HG02798 (cell line): ENCODE measurements at regions not wholly inside any gene's neighbourhood (a gene's known extent, or its start where the extent isn't known, plus 50 kb on each side); places are given as distances from the start of the nearest gene placed in this dataset.
A peak's percentile ranks its signal among the peaks of the same experiment; 100 is the strongest.

Source experiments
- ATAC-seq: cut with Tn5 transposase; IDR thresholded peaks from one replicate; pipeline ENCODE4 v1.9.1; 2021; ENCODE audit warnings: mild to moderate bottlenecking; ENCODE audit not compliant: unreplicated experiment, poor library complexity

DNA sequence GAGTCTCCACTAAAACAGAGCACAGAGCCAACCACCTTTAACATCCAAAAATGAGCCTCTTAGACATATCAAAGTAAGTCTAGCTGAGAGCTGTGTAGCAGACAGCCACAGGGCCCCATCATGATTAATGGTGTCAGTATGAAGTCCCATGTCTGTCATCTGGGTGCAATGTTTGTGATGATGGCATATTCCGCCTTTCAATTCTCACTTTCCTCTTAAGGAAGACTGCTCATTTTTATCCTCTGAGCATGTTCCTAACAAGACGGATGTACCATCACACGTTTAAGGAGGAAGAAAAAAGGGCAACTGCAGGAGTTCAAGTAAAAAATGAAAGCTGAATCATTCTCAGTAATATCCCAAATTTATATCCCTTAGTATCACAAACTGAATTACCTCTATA, 85.8 kb upstream of the KCNMB2 start:
- no peak for ATAC-seq

DNA sequence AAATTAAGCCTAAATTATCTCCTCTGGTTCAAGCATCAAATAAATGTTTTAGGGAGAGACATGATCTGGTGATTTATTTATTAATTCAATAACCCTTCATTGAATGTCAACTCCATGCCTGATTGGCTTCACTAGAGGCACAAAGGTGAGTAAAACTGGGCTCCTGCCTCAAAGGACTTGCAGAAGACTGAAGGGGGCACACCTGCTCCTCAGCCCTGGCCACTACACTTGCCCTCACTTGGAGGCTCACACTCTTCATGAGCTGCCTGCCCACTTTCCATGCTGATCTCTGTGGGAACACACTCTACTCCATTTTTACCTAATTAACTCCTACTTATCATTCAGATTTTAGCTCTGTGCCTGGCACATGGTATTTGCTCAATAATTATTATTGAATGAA, 84.4 kb upstream of the KCNMB2 start:
- peak; percentile 46 for ATAC-seq

DNA sequence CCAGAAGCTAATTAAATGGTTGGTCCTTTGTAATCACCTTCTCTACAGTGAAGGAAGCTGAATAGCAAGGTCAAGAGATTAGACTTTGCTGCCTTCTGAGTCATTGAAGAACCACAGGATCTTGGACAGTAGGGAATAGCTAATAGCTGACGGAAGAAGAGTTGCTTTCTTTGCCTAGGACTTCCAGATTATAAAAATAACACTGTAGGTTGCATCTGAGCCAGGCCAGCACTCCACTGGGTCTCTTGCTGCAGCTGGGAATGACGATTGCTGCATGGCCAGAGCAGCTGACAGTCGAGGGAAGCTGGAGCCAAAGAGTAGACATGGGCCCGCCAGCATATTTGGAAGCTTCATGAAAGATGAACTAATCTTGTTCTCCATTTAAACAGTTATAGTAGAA, 81.5 kb upstream of the KCNMB2 start:
- no peak for ATAC-seq

DNA sequence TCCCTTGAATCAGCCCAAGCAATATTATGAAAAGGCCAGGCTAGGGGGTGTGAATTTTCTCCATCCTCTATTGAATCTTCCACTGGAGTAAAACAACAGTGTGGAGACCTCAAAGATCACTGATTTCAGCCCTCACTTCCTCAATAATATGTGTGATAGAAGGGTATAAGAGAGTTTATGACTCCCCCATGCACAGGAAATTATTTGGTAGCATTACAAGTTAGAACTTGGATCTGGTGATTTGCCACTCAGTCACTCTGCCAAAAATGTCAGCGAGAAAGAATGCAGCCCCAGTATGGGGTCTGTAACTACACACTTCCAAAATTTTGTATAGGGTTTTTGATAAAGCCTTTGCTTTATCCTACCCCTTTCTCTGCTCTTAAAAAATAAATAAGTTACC, 81.0 kb upstream of the KCNMB2 start:
- no peak for ATAC-seq

DNA sequence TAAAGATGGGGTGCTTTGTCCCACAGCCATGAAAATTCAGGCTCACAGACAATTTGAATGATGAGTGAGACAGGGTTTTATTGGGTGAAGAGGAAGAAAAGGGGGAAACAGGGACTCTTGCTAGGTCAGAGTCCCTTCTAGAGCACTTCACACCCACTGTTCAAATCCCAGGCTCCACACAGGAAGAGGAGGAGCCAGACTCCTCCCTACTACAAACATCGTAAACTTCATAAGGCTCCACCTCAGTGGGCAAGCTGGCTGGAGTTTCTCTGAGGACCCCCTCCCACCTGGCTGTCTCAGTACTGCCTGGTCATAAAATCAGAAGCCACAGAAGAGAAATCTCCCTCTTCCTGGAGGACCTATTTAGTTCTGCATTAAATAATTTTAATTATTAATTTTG, 80.3 kb upstream of the KCNMB2 start:
- ATAC-seq: no peak

DNA sequence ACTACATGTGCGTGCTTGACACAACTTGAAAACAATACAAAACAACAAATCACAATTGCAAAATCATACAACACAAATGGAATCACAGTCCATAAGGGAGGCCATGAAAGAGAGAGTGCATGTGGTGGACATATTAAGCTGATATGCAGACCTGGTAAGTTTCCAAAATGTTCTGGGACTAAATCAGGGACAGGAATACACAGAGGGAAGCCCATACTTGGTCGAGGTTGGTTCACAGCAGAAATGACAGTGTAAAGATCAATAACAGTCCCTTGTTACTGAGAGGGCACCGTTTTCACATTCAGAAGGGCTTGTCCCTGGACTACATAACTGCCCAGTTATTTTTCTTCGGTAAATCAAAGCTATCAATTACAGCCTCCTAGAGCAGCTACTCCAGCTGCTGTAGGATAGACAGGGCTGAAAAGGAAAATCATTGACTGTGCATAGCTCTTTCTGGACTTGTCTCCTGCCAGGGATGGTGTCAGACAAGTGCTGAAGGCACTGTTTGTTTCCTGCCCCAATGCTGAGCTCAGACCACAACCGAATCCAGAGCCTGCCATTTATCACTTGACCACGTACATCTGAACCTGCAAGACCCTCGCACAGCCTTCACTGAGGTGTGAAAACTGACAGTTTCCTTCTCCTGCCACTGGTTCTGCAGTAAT, 79.5 kb upstream of the KCNMB2 start:
- peak; percentile 51 for ATAC-seq

DNA sequence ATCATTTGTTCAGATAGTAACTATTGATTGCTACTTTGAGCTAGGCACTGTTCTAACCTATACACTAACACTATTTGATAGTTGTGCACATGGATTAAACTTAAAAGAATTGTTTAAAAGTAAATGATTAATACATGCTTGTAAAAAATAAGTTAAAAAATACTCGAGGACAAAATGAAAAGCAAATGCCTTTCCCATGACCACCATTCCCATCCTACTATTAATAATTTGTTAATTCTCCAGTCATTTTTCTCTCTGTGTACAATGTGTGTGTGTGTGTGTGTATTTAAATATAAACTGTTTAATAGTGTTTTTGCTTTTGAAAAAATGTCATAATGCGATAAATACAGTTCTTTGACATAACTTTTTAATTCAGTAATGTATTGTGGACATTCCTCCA, 78.7 kb upstream of the KCNMB2 start:
- ATAC-seq: no peak

DNA sequence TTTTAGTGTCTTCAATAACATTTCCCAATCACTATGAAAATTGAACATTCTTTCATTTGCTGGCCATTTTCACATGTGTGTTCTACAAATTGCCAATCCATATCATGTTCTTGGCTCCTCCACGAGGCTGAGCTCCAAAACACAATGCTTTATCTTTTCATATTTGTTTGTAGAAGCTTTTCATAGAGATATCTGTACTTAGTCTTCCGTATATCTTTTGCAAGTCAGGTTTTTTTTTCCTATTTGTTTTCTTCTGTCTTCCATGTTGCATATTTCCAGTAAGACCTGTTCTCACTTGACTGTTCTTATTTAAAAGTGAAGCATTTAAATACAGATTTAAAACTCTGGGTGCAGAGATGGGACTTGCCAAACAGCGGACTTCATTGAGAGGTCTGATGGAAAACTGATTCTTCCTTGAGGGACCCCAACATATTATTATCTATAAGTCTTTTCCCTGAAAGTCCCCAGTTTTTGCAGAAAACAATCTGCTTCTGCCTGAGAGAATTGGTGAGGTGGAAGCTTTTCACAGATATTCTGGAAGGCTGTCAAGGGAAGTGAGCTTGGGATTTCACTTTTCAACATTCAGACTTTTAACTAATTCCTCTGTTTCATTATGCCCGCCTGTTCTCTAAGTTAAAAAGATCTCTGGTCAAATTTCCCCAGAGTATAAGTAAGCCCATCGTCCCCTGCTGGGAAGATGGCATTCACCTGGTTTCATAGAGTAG, 77.8 kb upstream of the KCNMB2 start:
- no peak for ATAC-seq

DNA sequence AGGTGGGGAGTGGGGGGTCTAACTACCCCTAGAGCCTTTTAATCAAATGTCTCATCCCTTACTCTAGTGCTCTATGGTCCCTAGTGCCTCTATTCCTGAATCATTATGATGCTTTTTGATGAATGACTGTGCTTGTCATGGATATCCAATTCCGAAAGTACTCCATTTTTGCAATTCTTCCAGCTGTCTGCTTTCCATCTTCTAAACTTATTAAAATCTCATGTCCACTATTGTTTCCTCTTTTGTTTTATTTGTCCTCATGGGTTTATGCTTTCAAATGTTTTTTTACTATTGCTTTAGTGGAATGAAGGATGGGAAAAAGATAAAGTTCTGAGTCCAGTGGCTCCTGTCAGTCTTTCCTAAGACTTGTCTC, 77.2 kb upstream of the KCNMB2 start:
- no peak for ATAC-seq

DNA sequence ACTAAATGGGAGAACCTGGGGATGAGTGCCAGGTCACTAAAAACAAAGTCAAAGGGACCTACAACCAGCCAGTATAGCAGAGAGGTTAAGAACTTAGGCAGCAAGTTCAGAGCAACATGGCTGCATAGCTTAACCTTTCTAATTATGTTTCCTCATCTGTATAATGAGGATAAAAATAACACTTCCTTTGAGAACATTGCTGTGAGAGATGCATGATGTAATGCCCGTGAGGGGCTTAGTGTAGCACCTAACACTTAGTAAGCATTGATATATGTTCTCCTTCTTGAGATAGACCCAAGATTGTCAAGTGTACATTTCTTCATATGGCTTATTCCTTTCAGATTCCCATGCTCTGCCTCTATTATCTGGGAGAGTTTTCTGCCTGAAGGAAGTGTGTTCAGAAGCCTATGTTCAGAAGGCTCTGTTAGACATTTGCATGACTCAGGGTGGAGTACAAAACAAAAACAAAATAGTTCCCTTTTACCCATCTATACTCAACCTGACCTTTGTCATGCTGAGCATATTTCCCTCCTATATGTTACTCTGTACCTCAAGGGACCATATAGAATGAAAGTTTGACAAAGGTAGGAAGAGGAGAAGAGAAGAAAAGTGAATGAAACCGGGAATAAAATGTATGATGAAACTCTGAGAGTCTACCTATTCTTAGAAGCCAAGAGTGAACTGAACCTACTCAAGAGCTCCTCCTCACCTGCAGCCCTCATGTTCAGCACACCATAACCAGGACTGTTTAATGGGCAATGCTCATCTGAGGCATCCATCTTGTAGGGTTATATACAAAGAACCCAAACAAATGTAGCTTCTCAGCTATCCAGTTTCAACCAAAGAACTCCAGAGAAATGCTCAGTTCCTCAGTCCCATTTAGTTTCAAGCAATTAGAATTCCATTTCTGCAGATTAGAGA, 70.7 kb upstream of the KCNMB2 start:
- peak; percentile 62 for ATAC-seq

DNA sequence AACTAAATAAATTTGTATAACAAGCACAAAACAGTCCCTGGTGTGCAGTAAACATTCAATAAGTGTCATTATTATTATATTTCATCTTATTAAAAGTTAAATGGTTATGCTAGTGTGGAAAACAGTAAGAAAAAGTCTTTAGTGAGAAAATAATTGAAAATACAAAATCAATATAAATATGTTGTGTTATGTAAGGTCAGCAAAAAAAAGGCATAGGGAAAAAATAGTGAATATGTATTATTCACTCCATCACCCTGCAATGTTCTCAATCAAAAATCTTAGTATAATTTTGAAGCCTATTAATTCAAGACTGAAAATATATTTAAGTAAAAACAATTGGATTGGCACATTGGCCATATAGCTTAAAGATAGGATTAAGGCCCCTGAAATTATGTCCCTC, 63.3 kb upstream of the KCNMB2 start:
- ATAC-seq: no peak

DNA sequence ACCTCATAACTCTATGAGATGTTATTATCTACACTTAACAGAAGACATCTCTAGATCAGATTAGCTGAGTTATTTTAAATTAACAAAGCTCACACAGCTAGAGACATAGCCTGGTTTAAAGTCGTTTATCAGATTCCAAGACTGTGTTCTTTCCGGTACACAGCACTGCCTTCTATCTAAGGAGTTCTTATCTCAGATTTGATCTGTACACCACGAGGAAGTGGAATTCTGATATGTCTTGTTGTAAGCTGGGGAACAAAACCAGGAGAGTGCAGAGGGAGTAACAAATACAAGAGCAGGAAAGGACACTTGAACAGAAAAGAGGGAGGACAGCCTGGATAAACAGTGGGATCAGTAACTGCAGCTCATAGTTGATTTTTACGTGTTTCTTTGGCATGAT, 61.7 kb upstream of the KCNMB2 start:
- no peak for ATAC-seq

DNA sequence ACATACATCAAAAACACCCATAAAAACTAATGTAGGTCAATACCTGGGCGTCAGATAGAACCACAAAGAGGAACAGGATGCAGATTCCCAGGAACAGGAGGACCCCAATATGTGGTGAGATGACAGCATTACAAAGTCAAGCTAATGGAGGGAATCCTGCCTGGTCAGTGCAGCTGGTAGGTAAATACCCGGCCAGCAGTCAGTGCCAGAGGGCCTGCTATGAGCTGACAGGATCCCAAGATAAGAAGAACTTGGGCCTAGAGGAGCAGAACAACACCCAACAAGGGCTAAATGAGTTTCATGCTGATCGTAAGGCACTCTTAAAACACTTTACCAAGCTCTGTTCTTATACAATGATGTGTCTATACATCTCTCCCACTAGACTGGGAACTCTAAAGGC, 61.2 kb upstream of the KCNMB2 start:
- ATAC-seq: no peak

DNA sequence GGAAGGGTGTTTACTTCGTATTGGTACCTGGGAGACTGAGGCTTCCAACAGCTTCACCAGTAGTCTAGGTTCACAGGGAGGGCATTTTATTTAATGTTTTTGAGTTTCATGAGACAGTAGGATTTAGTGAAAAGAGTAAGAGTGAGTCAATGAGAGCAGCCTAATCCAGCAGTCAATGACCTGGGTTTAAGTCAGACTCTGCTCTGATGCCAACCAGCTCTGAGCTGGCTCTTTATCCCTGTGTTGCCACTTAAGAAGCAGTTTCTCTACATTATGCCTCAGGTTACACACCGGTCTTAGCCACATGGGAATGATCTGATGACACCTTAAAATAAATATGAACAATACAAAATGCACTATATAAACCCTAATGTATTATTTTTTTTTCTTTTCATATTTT, 59.4 kb upstream of the KCNMB2 start:
- ATAC-seq: no peak

DNA sequence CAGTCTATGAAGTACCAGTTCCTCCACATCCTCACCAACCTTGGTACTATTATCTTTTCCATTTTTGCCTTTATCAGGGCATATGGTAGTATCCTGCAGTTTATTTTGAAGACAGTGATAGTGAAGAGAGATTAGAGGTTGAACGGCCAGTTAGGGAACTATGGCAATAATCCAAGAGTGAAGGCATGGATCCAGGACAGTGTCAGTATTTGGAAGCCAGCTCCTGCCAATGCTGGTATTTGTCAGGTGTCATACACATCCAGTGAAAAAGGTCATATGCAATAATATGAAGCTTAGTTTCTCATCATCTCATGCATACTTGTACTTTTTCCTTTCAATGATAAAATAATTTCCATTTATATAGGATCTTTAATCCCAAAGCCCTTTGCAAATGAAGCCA, 56.8 kb upstream of the KCNMB2 start:
- no peak for ATAC-seq

DNA sequence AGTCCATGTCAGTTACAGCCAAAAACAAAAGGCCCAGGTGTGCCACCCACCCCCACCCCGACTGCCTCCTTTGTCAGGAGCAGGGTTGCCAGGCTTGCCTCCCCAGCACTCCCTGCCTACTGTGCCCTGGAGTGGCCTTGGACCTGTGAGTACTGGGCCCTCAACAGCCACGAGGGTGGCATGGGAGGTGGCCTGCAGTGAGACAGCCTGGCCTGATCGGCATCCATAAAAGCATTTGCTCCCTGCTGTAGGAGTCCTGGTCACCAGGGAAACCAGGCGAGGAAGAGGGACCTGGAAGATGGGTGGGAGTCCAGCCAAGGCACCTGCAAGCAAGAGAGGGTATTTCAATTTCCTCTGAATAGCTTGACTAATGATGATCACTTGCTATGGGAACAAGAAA, 56.4 kb upstream of the KCNMB2 start:
- no peak for ATAC-seq

DNA sequence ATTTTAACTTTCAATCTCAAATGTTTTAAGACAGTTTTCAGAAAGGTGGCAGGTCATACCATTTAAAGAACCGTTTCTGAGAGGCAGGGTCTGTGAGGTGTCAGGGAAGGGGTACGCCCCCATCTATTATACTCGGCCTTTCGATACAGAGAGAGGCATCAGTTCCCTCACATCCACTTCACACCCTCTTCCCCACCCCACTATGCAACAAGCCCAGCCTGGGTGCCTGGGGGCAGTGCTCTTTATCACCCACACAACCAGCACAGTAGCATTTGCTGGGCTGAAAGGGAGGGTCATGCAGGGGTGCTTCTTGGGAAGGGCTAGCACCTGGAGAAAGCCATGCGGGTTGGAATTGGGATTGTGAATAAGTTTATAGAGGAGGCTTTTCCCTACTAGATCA, 56.0 kb upstream of the KCNMB2 start:
- peak; percentile 26 for ATAC-seq

DNA sequence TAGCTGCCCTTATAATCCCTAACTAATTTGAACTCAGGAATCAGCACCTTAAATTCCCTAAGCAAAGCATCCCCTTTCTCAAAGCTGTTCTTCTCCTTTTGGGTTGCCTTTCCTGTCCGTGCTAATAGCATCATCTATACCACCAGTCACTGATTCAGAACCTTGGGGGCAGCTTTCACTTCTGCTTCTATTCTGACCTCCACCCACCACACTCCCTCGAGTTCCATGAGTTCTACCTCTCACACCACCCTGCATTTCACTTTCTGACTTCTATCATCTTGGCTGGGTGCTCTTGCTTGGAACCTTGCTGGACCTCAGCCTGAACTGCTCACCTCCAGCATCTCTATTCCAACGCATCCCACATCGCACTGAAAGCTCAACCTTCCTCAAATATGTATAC, 55.4 kb upstream of the KCNMB2 start:
- ATAC-seq: peak; percentile 99

DNA sequence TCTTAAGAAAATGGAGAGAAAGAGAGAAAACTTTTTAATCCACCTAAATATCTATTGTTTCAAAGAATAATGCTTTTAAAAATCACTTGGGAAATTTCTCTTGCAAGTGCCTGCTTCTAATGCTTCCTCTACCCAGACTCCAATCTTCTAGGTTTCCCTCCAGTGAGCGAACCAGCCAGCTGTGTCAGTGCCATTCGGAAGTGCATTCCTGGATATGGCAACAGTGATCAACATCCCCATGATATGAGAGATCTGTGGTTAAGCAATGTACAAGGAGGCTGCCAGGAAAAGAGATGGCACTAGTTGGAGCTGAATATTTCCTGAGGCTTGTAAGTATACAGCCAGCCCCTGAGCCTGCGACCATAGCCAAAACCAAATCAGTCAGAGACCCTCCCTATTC, 53.3 kb upstream of the KCNMB2 start:
- no peak for ATAC-seq

DNA sequence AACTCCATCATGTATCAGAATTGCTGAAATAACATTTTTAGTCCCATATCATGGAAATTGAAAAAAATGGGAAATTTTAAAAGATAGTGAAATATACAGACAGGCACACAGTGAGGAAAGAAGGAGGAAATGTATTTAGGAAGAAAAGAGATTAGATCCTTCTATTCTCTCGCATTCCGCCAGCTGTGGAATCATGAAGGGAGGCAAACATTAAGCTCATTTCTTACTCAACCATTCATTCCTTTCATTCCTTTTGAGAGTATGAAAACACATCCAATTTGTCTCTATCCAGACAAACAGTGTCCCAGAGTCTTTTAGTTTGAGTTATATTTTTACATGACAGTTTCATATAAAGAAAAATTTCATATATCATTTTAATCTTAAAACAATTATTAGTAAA, 52.5 kb upstream of the KCNMB2 start:
- ATAC-seq: no peak

DNA sequence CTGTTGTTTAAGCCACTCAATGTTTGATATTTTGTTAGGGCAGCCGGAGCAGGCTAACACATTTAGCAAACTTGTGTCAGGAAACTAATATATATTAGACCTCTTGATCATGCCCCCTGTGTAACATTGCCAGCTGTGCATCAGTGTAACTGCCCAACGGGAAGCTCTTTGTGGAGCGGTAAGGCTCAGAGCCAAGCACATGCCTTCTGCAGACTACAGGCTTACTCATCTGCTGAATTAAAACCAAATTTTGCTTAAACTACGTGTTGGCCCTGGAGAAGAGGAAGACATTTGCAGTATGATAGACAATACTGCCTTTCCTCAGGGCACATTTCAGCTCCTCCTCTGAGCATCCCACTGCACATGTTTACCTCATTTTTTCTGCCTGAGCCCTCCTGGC, 50.5 kb upstream of the KCNMB2 start:
- ATAC-seq: no peak
